NB4 (cell line): ENCODE measurements at regions not wholly inside any gene's neighbourhood (a gene's known extent, or its start where the extent isn't known, plus 50 kb on each side); places are given as distances from the start of the nearest gene placed in this dataset.

Experiments used
- CTCF ChIP-seq: IDR thresholded peaks from one replicate; pipeline ENCODE4 v1.5.1; 2012; ENCODE audit warnings: low read depth, low read length
- MYC ChIP-seq: IDR thresholded peaks from 2 replicates; pipeline ENCODE4 v1.6.1; 2011; ENCODE audit warnings: low read depth, low read length
- POLR2A ChIP-seq: IDR thresholded peaks from 2 replicates; pipeline ENCODE4 v1.6.1; 2011; ENCODE audit warnings: mild to moderate bottlenecking; ENCODE audit not compliant: insufficient read length; ENCODE audit errors: extremely low read depth
- TF ChIP-seq, protein P1 (sequence below): IDR thresholded peaks from 2 replicates; pipeline ENCODE4 v1.6.1; 2011; ENCODE audit warnings: low read depth, low read length

- TF ChIP-seq MYC: no peak
- no peak for TF ChIP-seq CTCF
- TF ChIP-seq, protein P1, sequence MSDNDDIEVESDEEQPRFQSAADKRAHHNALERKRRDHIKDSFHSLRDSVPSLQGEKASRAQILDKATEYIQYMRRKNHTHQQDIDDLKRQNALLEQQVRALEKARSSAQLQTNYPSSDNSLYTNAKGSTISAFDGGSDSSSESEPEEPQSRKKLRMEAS: no peak
- TF ChIP-seq POLR2A: no peak
Observed at GRCh38 chr9:91038483-91039124, 237.0 kb downstream of the SYK start.
